Transverse colon (tissue), 4 donors: ENCODE measurements at regions not wholly inside any gene's neighbourhood (a gene's known extent, or its start where the extent isn't known, plus 50 kb on each side); places are given as distances from the start of the nearest gene placed in this dataset.

Experiments used
- DNase-seq: peaks from one replicate; pipeline ENCODE4 v3.0.0-alpha.2; 2019
- H3K27ac ChIP-seq, 4 donors: fragments of 200-600 bp; sonication (generic); 2 replicates each; pipeline ENCODE4 v1.5.1; 2016 to 2018; ENCODE audit warnings: inconsistent platforms in 4 of 4
- H3K27me3 ChIP-seq: fragments of 200-600 bp; sonication (generic); 2 replicates; pipeline ENCODE4 v1.5.1; 2017; ENCODE audit warnings: inconsistent platforms
- H3K36me3 ChIP-seq, 4 donors: fragments of 200-600 bp; sonication (generic); 2 replicates each; pipeline ENCODE4 v1.5.1; 2017 to 2019; ENCODE audit warnings: inconsistent platforms in 4 of 4
- H3K4me1 ChIP-seq, 4 donors: fragments of 200-600 bp; sonication (generic); 2 replicates each; pipeline ENCODE4 v1.5.1; 2017 to 2020; ENCODE audit warnings: inconsistent platforms in 4 of 4
- H3K4me3 ChIP-seq, 4 donors: fragments of 200-600 bp; sonication (generic); 1 replicate in 1 of 4; 2 replicates in 3 of 4; pipeline versions ENCODE4 v1.5.1 to v1.6.1; 2017 to 2019; ENCODE audit warnings: inconsistent platforms in 4 of 4
- H3K9me3 ChIP-seq, 2 donors: fragments of 200-600 bp; sonication (generic); 2 replicates each; pipeline ENCODE4 v1.5.1; 2017 to 2019; ENCODE audit warnings: inconsistent platforms in 2 of 2
- EP300 ChIP-seq: sonication (generic); formaldehyde crosslinking; IDR thresholded peaks from one replicate; pipeline ENCODE4 v1.6.1; 2017; ENCODE audit warnings: antibody characterized with exemption, low read depth
- POLR2A ChIP-seq: fragments of 450-650 bp; IDR thresholded peaks from one replicate; pipeline ENCODE4 v1.6.1; 2016; ENCODE audit warnings: antibody characterized with exemption, mild to moderate bottlenecking, moderate library complexity
- POLR2AphosphoS5 ChIP-seq, 3 donors: sonication (generic); formaldehyde crosslinking; IDR thresholded peaks; one replicate each; pipeline ENCODE4 v1.6.1; 2016; ENCODE audit warnings: antibody characterized with exemption in 3 of 3
- WGBS, 2 donors: methylation state at CpG; one replicate each; pipeline ENCODE4 v1.1.5; 2018; ENCODE audit warnings: low coverage in 1 of 2; 5-methylcytosine and 5-hydroxymethylcytosine counted together
- in situ Hi-C, 4 donors: fragments of 200-750 bp; cut with MboI; loops; one replicate each; pipeline versions ENCODE4 v1.15.0 to v1.15.1; 2017; ENCODE audit warnings: low sequenced_read_pairs in 3 of 4, low pct_ligation_motif_present in 1 of 4, low pct_unique_long_range_greater_than_20kb in 1 of 4
- intact Hi-C: fragments of 100-400 bp; cut with DNase I; formaldehyde crosslinking; loops from one replicate; pipeline ENCODE4 v1.15.1; 2023; ENCODE audit warnings: low total_unique reads
- TF ChIP-seq, protein P1 (sequence below), 5 experiments: fragments of 200-600 bp in 3 of 5; fragments of 450-650 bp in 2 of 5; sonication (generic) in 3 of 5; IDR thresholded peaks; 1 replicate in 2 of 5; 2 replicates in 3 of 5; pipeline ENCODE4 v1.5.1; 2016 to 2017; ENCODE audit warnings: antibody characterized with exemption in 5 of 5, inconsistent platforms in 3 of 5, mild to moderate bottlenecking in 2 of 5, moderate library complexity in 1 of 5

DNA sequence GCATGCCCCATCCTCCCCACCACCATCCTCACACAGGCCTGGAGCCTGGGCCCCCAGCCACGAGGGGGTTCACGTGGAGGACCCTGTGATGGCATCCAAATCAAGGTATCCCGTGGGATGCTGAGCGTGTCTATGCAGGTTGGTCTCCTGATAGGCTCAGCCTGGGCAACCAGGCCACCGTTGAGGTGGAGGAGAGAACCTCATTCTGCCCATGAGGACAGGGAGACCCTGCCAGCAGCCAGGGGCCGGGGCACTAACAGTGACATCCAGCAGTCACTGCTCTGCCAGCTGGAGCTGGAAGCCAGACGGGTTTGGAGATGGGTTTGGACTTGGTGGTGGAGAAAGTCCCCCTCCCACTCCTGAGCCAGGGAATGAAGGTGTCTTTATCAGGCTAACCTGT is 582.8 kb downstream of the MATN1 start:
- TF ChIP-seq EP300, result no peak
- TF ChIP-seq, protein P1, sequence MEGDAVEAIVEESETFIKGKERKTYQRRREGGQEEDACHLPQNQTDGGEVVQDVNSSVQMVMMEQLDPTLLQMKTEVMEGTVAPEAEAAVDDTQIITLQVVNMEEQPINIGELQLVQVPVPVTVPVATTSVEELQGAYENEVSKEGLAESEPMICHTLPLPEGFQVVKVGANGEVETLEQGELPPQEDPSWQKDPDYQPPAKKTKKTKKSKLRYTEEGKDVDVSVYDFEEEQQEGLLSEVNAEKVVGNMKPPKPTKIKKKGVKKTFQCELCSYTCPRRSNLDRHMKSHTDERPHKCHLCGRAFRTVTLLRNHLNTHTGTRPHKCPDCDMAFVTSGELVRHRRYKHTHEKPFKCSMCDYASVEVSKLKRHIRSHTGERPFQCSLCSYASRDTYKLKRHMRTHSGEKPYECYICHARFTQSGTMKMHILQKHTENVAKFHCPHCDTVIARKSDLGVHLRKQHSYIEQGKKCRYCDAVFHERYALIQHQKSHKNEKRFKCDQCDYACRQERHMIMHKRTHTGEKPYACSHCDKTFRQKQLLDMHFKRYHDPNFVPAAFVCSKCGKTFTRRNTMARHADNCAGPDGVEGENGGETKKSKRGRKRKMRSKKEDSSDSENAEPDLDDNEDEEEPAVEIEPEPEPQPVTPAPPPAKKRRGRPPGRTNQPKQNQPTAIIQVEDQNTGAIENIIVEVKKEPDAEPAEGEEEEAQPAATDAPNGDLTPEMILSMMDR (IDR thresholded peaks at IDR 0.05), result no peak
- TF ChIP-seq POLR2A, result no peak
- no peak for TF ChIP-seq POLR2AphosphoS5 (IDR thresholded peaks at IDR 0.05)
- 91% methylated on average over 7 of the region's 7 CpGs; no CpG with 5 or more reads in 1 of the 2 donors for WGBS, 2 donors

DNA sequence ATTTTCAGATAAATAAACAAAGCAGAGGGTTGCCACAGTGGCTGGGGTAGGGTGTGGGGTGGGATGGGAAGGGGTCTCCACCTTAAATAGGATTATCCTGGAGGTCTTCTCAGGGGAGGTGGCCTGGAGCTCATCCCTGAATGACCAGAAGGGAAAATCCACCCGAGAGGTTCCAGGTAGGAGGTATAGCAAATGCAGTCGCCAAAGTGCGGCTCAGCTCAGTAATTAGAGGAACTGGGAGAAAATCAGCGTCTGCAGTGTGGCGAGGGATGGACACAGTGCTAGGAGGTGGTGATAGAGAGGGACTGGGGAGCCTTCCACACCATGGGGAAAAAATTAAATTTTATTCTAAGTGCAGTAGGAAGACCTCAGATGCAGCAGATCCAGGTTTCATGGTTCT is 584.5 kb downstream of the MATN1 start:
- H3K27ac ChIP-seq, result no peak overlapping the region
- intact Hi-C loops, result loop anchor here (10.0 kb wide), 1 partner anchor 796 kb away; no protein-coding TSS in a partner anchor
- in situ Hi-C loops, result no loop called here
- no peaks in the 10 kb centered on the region for H3K36me3 ChIP-seq
- no peak overlapping the region for H3K4me3 ChIP-seq
- TF ChIP-seq POLR2AphosphoS5 (IDR thresholded peaks at IDR 0.05), result no peak
- no peak for TF ChIP-seq POLR2A
- TF ChIP-seq, protein P1 (IDR thresholded peaks at IDR 0.05), result no peak
- no peak for TF ChIP-seq EP300
- no peak for DNase-seq
- H3K27me3 ChIP-seq, result peaks cover 5% of the 10 kb centered on the region
- no peaks in the 10 kb centered on the region for H3K9me3 ChIP-seq
- 86 to 100% methylated on average over 1 to 5 of the region's 5 CpGs for WGBS, 2 donors
- no peaks in the 10 kb centered on the region for H3K4me1 ChIP-seq

More for the DNA sequence above, 582.8 kb downstream of the MATN1 start:
- no peaks in the 10 kb centered on the region for H3K9me3 ChIP-seq
- no peak overlapping the region for H3K4me3 ChIP-seq
- no peaks in the 10 kb centered on the region for H3K4me1 ChIP-seq
- DNase-seq, result no peak
- peaks cover 5% of the 10 kb centered on the region for H3K27me3 ChIP-seq
- H3K36me3 ChIP-seq, result no peaks in the 10 kb centered on the region
- intact Hi-C loops (no loop called here), in situ Hi-C loops (no loop called here)
- no peak overlapping the region for H3K27ac ChIP-seq

DNA sequence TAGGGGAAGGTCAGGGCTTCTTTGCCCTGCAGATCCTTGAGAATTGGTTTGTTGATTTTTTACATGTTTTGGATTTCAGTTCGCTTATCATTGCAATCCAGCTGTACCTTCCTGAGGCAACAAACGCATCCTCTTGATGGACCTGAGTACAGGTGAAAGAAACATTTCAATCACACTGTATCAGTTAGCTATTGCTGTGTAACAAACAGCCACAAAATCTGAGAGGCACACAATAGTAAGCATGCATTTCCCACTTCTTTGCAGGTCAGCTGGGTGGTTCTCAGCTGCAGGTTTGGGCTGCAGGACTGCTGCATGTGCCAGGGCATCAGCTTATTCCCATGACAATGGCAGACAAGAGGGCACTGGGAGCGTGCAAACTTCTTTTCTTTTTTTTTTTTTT is 586.4 kb downstream of the MATN1 start:
- DNase-seq, result no peak
- no peaks in the 10 kb centered on the region for H3K4me1 ChIP-seq
- in situ Hi-C loops (no loop called here), intact Hi-C loops (loop anchor here (10.0 kb wide), 1 partner anchor 798 kb away; no protein-coding TSS in a partner anchor)
- no peaks in the 10 kb centered on the region for H3K9me3 ChIP-seq
- H3K27ac ChIP-seq, result no peak overlapping the region
- no peaks in the 10 kb centered on the region for H3K36me3 ChIP-seq
- TF ChIP-seq, protein P1 (IDR thresholded peaks at IDR 0.05), result no peak
- no peak for TF ChIP-seq POLR2A
- TF ChIP-seq EP300, result no peak
- no peak for TF ChIP-seq POLR2AphosphoS5 (IDR thresholded peaks at IDR 0.05)
- no peaks in the 10 kb centered on the region for H3K27me3 ChIP-seq
- no peak overlapping the region for H3K4me3 ChIP-seq
- WGBS, 2 donors, result 76% methylated on average over 2 to 3 of the region's 3 CpGs

DNA sequence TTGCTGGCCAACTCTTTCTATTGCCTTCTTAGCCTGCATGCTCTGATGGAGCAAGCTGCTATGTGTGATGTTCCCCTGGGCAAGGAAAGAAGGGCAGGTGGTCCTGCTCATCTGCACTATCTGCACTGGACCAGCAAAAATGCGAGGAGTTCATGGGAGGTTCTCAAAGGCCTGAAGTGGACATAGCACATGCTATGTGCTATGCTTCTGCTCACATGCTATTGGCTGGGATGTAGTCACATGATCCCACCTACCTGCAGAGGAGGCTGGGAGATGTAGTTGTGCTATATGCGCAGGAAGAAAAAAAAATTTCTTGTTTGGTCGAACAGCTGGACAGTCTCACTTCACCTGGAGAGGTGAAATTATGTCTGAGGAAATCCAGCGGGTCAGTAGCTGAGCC is 587.7 kb downstream of the MATN1 start:
- H3K27me3 ChIP-seq, result no peaks in the 10 kb centered on the region
- TF ChIP-seq POLR2A (no peak), EP300 (no peak), POLR2AphosphoS5 (IDR thresholded peaks at IDR 0.05) (no peak)
- TF ChIP-seq, protein P1 (IDR thresholded peaks at IDR 0.05), result no peak
- 73% methylated on average over 4 of the region's 4 CpGs; no CpG with 5 or more reads in 1 of the 2 donors for WGBS, 2 donors
- no peaks in the 10 kb centered on the region for H3K9me3 ChIP-seq
- intact Hi-C loops (loop anchor here (10.0 kb wide), 1 partner anchor 799 kb away; no protein-coding TSS in a partner anchor), in situ Hi-C loops (no loop called here)
- no peak overlapping the region for H3K27ac ChIP-seq
- H3K4me3 ChIP-seq, result no peak overlapping the region
- H3K36me3 ChIP-seq, result no peaks in the 10 kb centered on the region
- DNase-seq, result no peak
- H3K4me1 ChIP-seq, result no peaks in the 10 kb centered on the region
